ENCODE measurements at regions not wholly inside any gene's neighbourhood (a gene's known extent, or its start where the extent isn't known, plus 50 kb on each side); places are given as distances from the start of the nearest gene placed in this dataset.

GRCh38 chrX:17285983-17286382 is 89.0 kb upstream of the NHS start:
- Histone ChIP-seq H2AFZ (ENCODE audit: low read depth) (no peak overlapping the region; the same call in 1 of the 2 replicates), H3K36me3 (ENCODE audit: insufficient read depth) (no peaks in the 10 kb centered on the region), H3K4me3 (IDR thresholded peaks at IDR 0.05; ENCODE audit: insufficient read depth, low read depth, low read length) (no peak overlapping the region), H4K20me1 (ENCODE audit: insufficient read depth) (no peaks in the 10 kb centered on the region), H3K4me1 (ENCODE audit: low read depth, poor library complexity, severe bottlenecking) (peaks cover 5% of the 10 kb centered on the region), H3K27me3 (ENCODE audit: insufficient read depth, low read depth) (no peaks in the 10 kb centered on the region), H3K9ac (no peak overlapping the region), H3K4me2 (no peak overlapping the region), H3K27ac (no peak overlapping the region), H3K79me2 (ENCODE audit: insufficient read depth, low read depth) (no peaks in the 10 kb centered on the region)
- TF ChIP-seq CTCF (conservative IDR thresholded peaks at IDR 0.05; ENCODE audit: low read depth, low read length): no peak

- Histone ChIP-seq H3K27me3 (ENCODE audit: insufficient read depth, low read depth) (no peaks in the 10 kb centered on the region), H2AFZ (ENCODE audit: low read depth) (no peak overlapping the region), H3K4me1 (ENCODE audit: low read depth, poor library complexity, severe bottlenecking) (no peaks in the 10 kb centered on the region), H3K27ac (no peak overlapping the region), H3K36me3 (ENCODE audit: insufficient read depth) (no peaks in the 10 kb centered on the region), H3K9ac (no peak overlapping the region), H4K20me1 (ENCODE audit: insufficient read depth) (no peaks in the 10 kb centered on the region), H3K4me3 (IDR thresholded peaks at IDR 0.05; ENCODE audit: insufficient read depth, low read depth, low read length) (no peak overlapping the region), H3K4me2 (no peak overlapping the region), H3K79me2 (ENCODE audit: insufficient read depth, low read depth) (no peaks in the 10 kb centered on the region)
- TF ChIP-seq CTCF (conservative IDR thresholded peaks at IDR 0.05; ENCODE audit: low read depth, low read length): no peak
These were observed 83.7 kb upstream of the NHS start for GRCh38 chrX:17291171-17291900.

GRCh38 chrX:17292111-17292527 is 82.9 kb upstream of the NHS start:
- H3K9ac ChIP-seq: no peak overlapping the region
- no peak overlapping the region for H3K4me3 ChIP-seq (IDR thresholded peaks at IDR 0.05; ENCODE audit: insufficient read depth, low read depth, low read length)
- H3K4me2 ChIP-seq: no peak overlapping the region
- no peak overlapping the region for H3K27ac ChIP-seq
- H3K4me1 ChIP-seq (ENCODE audit: low read depth, poor library complexity, severe bottlenecking): no peaks in the 10 kb centered on the region
- TF ChIP-seq CTCF (conservative IDR thresholded peaks at IDR 0.05; ENCODE audit: low read depth, low read length): no peak
- H3K27me3 ChIP-seq (ENCODE audit: insufficient read depth, low read depth): no peaks in the 10 kb centered on the region
- H2AFZ ChIP-seq (ENCODE audit: low read depth): no peak overlapping the region
- no peaks in the 10 kb centered on the region for H3K79me2 ChIP-seq (ENCODE audit: insufficient read depth, low read depth)
- H3K36me3 ChIP-seq (ENCODE audit: insufficient read depth): no peaks in the 10 kb centered on the region
- H4K20me1 ChIP-seq (ENCODE audit: insufficient read depth): no peaks in the 10 kb centered on the region

GRCh38 chrX:17294561-17294960 is 80.4 kb upstream of the NHS start:
- Histone ChIP-seq H3K79me2 (ENCODE audit: insufficient read depth, low read depth) (no peaks in the 10 kb centered on the region), H3K4me1 (ENCODE audit: low read depth, poor library complexity, severe bottlenecking) (no peaks in the 10 kb centered on the region), H3K27me3 (ENCODE audit: insufficient read depth, low read depth) (no peaks in the 10 kb centered on the region), H3K4me3 (IDR thresholded peaks at IDR 0.05; ENCODE audit: insufficient read depth, low read depth, low read length) (no peak overlapping the region), H3K36me3 (ENCODE audit: insufficient read depth) (no peaks in the 10 kb centered on the region), H3K9ac (no peak overlapping the region), H4K20me1 (ENCODE audit: insufficient read depth) (no peaks in the 10 kb centered on the region), H3K27ac (no peak overlapping the region), H2AFZ (ENCODE audit: low read depth) (no peak overlapping the region), H3K4me2 (no peak overlapping the region)
- TF ChIP-seq CTCF (conservative IDR thresholded peaks at IDR 0.05; ENCODE audit: low read depth, low read length): no peak

Data from KMS-11 (cell line).